ENCODE measurements at regions not wholly inside any gene's neighbourhood (a gene's known extent, or its start where the extent isn't known, plus 50 kb on each side); places are given as distances from the start of the nearest gene placed in this dataset.
A peak's percentile ranks its signal among the peaks of the same experiment; 100 is the strongest.

GRCh38 chr15:45857291-45857690 is 222.5 kb downstream of the SQOR start:
- ATAC-seq (no peak), DNase-seq (ENCODE audit: low read depth in 1 of 2, low spot score in 1 of 2) (no peak), FAIRE-seq (no peak)
- H3K27ac ChIP-seq = no peak overlapping the region
- H3K4me2 ChIP-seq = no peak overlapping the region
- no peaks in the 10 kb centered on the region for H3K9me3 ChIP-seq
- H3K4me3 ChIP-seq = no peak overlapping the region
- H3K4me1 ChIP-seq = no peaks in the 10 kb centered on the region
- TF ChIP-seq HDAC2 (IDR thresholded peaks at IDR 0.05) (no peak), MAFK (IDR thresholded peaks at IDR 0.05; ENCODE audit: partially characterized antibody) (peak; percentile 65)
- CTCF ChIA-PET = no interaction called here
- WGBS (ENCODE audit: missing lambda C conversion rate) = 32% methylated on average over 5 of the region's 5 CpGs
- POLR2A ChIA-PET = no interaction called here

- Histone ChIP-seq H3K27ac (no peak overlapping the region), H3K4me2 (no peak overlapping the region), H3K4me1 (no peaks in the 10 kb centered on the region), H3K4me3 (no peak overlapping the region), H3K9me3 (no peaks in the 10 kb centered on the region)
- ATAC-seq (no peak), DNase-seq (ENCODE audit: low read depth in 1 of 2, low spot score in 1 of 2) (no peak), FAIRE-seq (no peak)
- 35% methylated on average over 3 of the region's 3 CpGs for WGBS (ENCODE audit: missing lambda C conversion rate)
- ChIA-PET POLR2A (no interaction called here), CTCF (no interaction called here)
- no peak for TF ChIP-seq SREBF2 (IDR thresholded peaks at IDR 0.05)
- TF ChIP-seq RFX5 (IDR thresholded peaks at IDR 0.05) = no peak
Measured at GRCh38 chr15:45858491-45858890, 223.7 kb downstream of the SQOR start.

DNA sequence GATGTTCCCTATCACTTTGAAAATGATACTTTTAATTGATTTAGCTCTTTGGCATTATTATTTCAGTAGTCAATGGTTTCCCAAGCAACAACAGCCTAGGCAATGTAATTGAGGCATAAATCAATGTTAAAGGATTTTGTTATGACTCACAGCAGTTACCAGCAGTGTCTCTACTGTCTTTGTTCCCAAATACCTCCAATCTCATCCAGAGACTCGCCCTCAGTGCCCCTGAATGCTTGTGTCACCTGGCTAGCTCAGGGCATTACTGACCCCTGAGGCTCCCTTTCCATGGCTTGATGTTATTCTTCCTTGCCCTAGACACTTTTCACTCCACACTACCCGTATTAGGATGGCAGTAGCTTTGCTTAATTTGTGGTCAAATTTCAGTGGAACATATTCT is 227.2 kb downstream of the SQOR start:
- ATAC-seq (no peak), FAIRE-seq (no peak), DNase-seq (ENCODE audit: low read depth in 1 of 2, low spot score in 1 of 2) (no peak)
- no peak overlapping the region for H3K4me2 ChIP-seq
- ChIA-PET POLR2A (no interaction called here), CTCF (no interaction called here)
- no peaks in the 10 kb centered on the region for H3K4me1 ChIP-seq
- no peak for TF ChIP-seq KDM5A (IDR thresholded peaks at IDR 0.05)
- no peak for TF ChIP-seq RFX5 (IDR thresholded peaks at IDR 0.05)
- TF ChIP-seq, protein P1, sequence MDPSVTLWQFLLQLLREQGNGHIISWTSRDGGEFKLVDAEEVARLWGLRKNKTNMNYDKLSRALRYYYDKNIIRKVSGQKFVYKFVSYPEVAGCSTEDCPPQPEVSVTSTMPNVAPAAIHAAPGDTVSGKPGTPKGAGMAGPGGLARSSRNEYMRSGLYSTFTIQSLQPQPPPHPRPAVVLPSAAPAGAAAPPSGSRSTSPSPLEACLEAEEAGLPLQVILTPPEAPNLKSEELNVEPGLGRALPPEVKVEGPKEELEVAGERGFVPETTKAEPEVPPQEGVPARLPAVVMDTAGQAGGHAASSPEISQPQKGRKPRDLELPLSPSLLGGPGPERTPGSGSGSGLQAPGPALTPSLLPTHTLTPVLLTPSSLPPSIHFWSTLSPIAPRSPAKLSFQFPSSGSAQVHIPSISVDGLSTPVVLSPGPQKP (IDR thresholded peaks at IDR 0.05; ENCODE audit: low read depth, low read length) = no peak
- no peak for TF ChIP-seq CEBPB (IDR thresholded peaks at IDR 0.05)
- no peak for TF ChIP-seq JUNB (IDR thresholded peaks at IDR 0.05)
- no peak for TF ChIP-seq RARB (CRISPR knock-in tag; IDR thresholded peaks at IDR 0.05)
- no peak for TF ChIP-seq REST (IDR thresholded peaks at IDR 0.05)
- TF ChIP-seq ZNF302 (CRISPR knock-in tag; IDR thresholded peaks at IDR 0.05) = no peak
- TF ChIP-seq JUN (IDR thresholded peaks at IDR 0.05) = no peak
- TF ChIP-seq ZC3H11A (IDR thresholded peaks at IDR 0.05) = no peak
- TF ChIP-seq MYC (IDR thresholded peaks at IDR 0.05; ENCODE audit: borderline replicate concordance, low read length) = no peak
- no peak for TF ChIP-seq ZFP36 (IDR thresholded peaks at IDR 0.05; ENCODE audit: borderline replicate concordance, partially characterized antibody)
- H3K4me3 ChIP-seq = no peak overlapping the region
- 0% methylated on average over 2 of the region's 2 CpGs for WGBS (ENCODE audit: missing lambda C conversion rate)
- H3K9me3 ChIP-seq = no peaks in the 10 kb centered on the region
- H3K27ac ChIP-seq = no peak overlapping the region

GRCh38 chr15:45863881-45864580 is 229.2 kb downstream of the SQOR start:
- ATAC-seq (no peak), FAIRE-seq (no peak), DNase-seq (ENCODE audit: low read depth in 1 of 2, low spot score in 1 of 2) (no peak)
- Histone ChIP-seq H3K27ac (no peak overlapping the region), H3K4me3 (no peak overlapping the region), H3K4me2 (no peak overlapping the region), H3K9me3 (no peaks in the 10 kb centered on the region), H3K4me1 (no peaks in the 10 kb centered on the region)
- CTCF ChIA-PET = no interaction called here
- POLR2A ChIA-PET = no interaction called here
- 61% methylated on average over 2 of the region's 2 CpGs for WGBS (ENCODE audit: missing lambda C conversion rate)
- TF ChIP-seq JUN (IDR thresholded peaks at IDR 0.05) (no peak), ZNF302 (CRISPR knock-in tag; IDR thresholded peaks at IDR 0.05) (no peak), ZSCAN20 (CRISPR knock-in tag; IDR thresholded peaks at IDR 0.05) (no peak), ZC3H11A (IDR thresholded peaks at IDR 0.05) (no peak), CTCF (IDR thresholded peaks at IDR 0.05) (no peak), HDAC2 (IDR thresholded peaks at IDR 0.05) (no peak), HEYL (CRISPR knock-in tag; IDR thresholded peaks at IDR 0.05) (no peak), MYC (IDR thresholded peaks at IDR 0.05; ENCODE audit: borderline replicate concordance, low read length) (no peak), CHD4 (IDR thresholded peaks at IDR 0.05; ENCODE audit: borderline replicate concordance) (no peak), CEBPB (IDR thresholded peaks at IDR 0.05) (no peak), RCOR1 (IDR thresholded peaks at IDR 0.05; ENCODE audit: low read depth, low read length) (no peak), MAFK (IDR thresholded peaks at IDR 0.05; ENCODE audit: partially characterized antibody) (no peak), USF2 (IDR thresholded peaks at IDR 0.05) (no peak)
- TF ChIP-seq, protein P1 (IDR thresholded peaks at IDR 0.05; ENCODE audit: low read depth, low read length) = no peak

Measured in A549 (cell line).